Neural progenitor cell (in vitro differentiated cells): ENCODE measurements at regions not wholly inside any gene's neighbourhood (a gene's known extent, or its start where the extent isn't known, plus 50 kb on each side); places are given as distances from the start of the nearest gene placed in this dataset.

ENCODE experiments used
- EZH2 ChIP-seq: fragments of 200-600 bp; sonication (generic); IDR thresholded peaks from 2 replicates; pipeline ENCODE4 v1.6.1; 2017; ENCODE audit warnings: antibody characterized with exemption, mild to moderate bottlenecking, moderate library complexity
- TF ChIP-seq, protein P1 (sequence below): fragments of 200-600 bp; sonication (generic); IDR thresholded peaks from 2 replicates; pipeline ENCODE4 v1.5.1; 2017; ENCODE audit warnings: antibody characterized with exemption, mild to moderate bottlenecking

DNA sequence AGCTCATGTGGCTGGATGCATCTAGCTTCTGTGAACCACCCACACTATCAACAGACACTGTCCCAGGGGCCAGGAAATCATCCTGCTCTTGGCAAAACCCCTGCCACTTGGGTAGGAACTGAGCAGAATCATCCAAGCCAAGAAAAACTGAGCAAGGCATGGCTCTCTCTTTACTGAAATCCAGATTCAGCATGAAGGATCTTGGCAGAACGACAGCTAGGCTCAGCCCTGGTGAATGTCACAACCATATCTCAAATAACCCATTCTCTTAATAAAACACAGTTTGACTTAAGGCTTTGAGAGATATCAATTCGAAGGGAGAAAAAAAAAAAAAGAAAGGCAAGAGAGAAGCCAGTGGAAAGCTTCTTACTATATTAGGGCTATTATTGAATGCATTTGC lies 72.2 kb downstream of the MAF start:
- TF ChIP-seq EZH2 = no peak
- TF ChIP-seq, protein P1, sequence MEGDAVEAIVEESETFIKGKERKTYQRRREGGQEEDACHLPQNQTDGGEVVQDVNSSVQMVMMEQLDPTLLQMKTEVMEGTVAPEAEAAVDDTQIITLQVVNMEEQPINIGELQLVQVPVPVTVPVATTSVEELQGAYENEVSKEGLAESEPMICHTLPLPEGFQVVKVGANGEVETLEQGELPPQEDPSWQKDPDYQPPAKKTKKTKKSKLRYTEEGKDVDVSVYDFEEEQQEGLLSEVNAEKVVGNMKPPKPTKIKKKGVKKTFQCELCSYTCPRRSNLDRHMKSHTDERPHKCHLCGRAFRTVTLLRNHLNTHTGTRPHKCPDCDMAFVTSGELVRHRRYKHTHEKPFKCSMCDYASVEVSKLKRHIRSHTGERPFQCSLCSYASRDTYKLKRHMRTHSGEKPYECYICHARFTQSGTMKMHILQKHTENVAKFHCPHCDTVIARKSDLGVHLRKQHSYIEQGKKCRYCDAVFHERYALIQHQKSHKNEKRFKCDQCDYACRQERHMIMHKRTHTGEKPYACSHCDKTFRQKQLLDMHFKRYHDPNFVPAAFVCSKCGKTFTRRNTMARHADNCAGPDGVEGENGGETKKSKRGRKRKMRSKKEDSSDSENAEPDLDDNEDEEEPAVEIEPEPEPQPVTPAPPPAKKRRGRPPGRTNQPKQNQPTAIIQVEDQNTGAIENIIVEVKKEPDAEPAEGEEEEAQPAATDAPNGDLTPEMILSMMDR = no peak
